NT2/D1 (cell line): ENCODE measurements at regions not wholly inside any gene's neighbourhood (a gene's known extent, or its start where the extent isn't known, plus 50 kb on each side); places are given as distances from the start of the nearest gene placed in this dataset.

Experiments used
- YY1 ChIP-seq: IDR thresholded peaks from 2 replicates; pipeline ENCODE4 v1.6.1; 2011; ENCODE audit not compliant: insufficient read length, insufficient read depth
- ZNF274 ChIP-seq: IDR thresholded peaks from 2 replicates; pipeline ENCODE4 v1.6.1; 2011; ENCODE audit warnings: mild to moderate bottlenecking, low read depth, low read length

DNA sequence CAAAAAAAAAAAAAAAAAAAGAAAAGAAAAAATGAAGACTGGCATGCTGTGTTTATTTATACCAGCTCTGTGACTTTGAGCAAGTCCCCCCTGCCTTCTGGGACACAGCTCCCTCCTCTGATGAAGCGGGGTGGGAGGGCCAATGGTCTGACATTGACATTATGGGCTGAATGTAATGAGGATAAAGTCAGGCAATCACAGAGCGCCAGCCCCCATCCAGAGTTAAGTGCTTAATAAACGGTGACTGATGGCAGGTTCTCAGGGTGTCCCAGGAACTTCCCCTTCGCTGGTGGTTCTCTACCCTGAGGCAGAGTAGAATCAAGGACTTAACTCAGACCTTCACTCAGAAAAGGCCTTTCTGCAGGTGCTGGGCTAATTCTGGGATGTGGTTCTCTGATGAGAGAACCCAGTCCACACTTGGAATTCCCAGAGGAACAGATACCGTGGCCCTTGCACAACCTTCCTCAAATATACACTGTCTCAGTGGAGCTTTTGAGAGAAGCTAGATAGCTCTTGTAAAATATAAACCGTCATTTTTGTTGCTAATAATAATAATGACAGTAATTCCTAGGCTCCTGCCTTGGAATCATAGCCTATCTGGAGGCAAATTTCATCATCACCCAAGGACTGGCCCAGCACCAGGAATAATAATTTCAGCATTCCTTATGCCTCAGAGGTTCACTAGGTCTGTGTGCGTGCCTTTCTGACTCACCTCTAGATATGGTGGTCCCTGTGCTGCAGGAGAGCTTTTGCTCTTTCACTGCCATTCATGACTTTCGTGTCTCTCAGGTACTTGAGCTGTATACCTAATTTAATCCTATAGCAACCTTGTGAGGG lies 115.8 kb downstream of the RPLP1 start:
- TF ChIP-seq YY1: no peak
- TF ChIP-seq ZNF274: no peak
